HG03342 (cell line): ENCODE measurements at regions not wholly inside any gene's neighbourhood (a gene's known extent, or its start where the extent isn't known, plus 50 kb on each side); places are given as distances from the start of the nearest gene placed in this dataset.
"Not testable (repeated sequence)": the region's sequence is repeated elsewhere in the genome, so short reads cannot be mapped to it uniquely, and the experiment has no call there.

Experiments
- ATAC-seq: cut with Tn5 transposase; IDR thresholded peaks from one replicate; pipeline ENCODE4 v1.9.1; 2021; ENCODE audit warnings: mild to moderate bottlenecking, moderate library complexity; ENCODE audit not compliant: unreplicated experiment

GRCh38 chr1:58257003-58257402, 289.5 kb downstream of the OMA1 start:
- no peak for ATAC-seq

- no peak for ATAC-seq
Measured at GRCh38 chr1:58256546-58256945, 290.0 kb downstream of the OMA1 start.

GRCh38 chr1:58256041-58256440, 290.5 kb downstream of the OMA1 start:
- no peak for ATAC-seq

- no peak for ATAC-seq
Measured at GRCh38 chr1:58255192-58255591, 291.3 kb downstream of the OMA1 start.

- no peak for ATAC-seq
Measured at GRCh38 chr1:58251430-58252073, 295.0 kb downstream of the OMA1 start.

- ATAC-seq: no peak
Measured at GRCh38 chr1:58250587-58250948, 296.0 kb downstream of the OMA1 start.

GRCh38 chr1:58249737-58250586, 296.6 kb downstream of the OMA1 start:
- no peak for ATAC-seq

GRCh38 chr1:58249388-58249736, 297.2 kb downstream of the OMA1 start:
- ATAC-seq: no peak

GRCh38 chr1:58248791-58249190, 297.7 kb downstream of the OMA1 start:
- no peak for ATAC-seq

- no peak for ATAC-seq
Measured at GRCh38 chr1:58248072-58248471, 298.5 kb downstream of the OMA1 start.

GRCh38 chr1:58246549-58246948, 300.0 kb downstream of the OMA1 start:
- no peak for ATAC-seq

- ATAC-seq: no peak
Measured at GRCh38 chr1:58244872-58245271, 301.7 kb downstream of the OMA1 start.

GRCh38 chr1:58238846-58239245, 307.7 kb downstream of the OMA1 start:
- no peak for ATAC-seq

GRCh38 chr1:58233729-58234128, 312.8 kb downstream of the OMA1 start:
- ATAC-seq: no peak

GRCh38 chr1:58231204-58231603, 315.3 kb downstream of the OMA1 start:
- ATAC-seq: peak; percentile 63

- ATAC-seq: no peak
Measured at GRCh38 chr1:58227604-58228003, 318.9 kb downstream of the OMA1 start.

GRCh38 chr1:58223522-58223921, 323.0 kb downstream of the OMA1 start:
- no peak for ATAC-seq

GRCh38 chr1:58220836-58221472, 325.6 kb downstream of the OMA1 start:
- no peak for ATAC-seq

- not testable (repeated sequence) for ATAC-seq
Measured at GRCh38 chr1:58216169-58216568, 330.4 kb downstream of the OMA1 start.

GRCh38 chr1:58214674-58215073, 331.9 kb downstream of the OMA1 start:
- no peak for ATAC-seq

- no peak for ATAC-seq
Measured at GRCh38 chr1:58211869-58212268, 334.7 kb downstream of the OMA1 start.

GRCh38 chr1:58209575-58209974, 337.0 kb downstream of the OMA1 start:
- no peak for ATAC-seq
